Kidney (tissue), 13 donors: ENCODE measurements at regions not wholly inside any gene's neighbourhood (a gene's known extent, or its start where the extent isn't known, plus 50 kb on each side); places are given as distances from the start of the nearest gene placed in this dataset.

Experiments used
- DNase-seq, 5 donors: peaks; one replicate each; pipeline ENCODE4 v3.0.0-alpha.2; 2013 to 2020
- FAIRE-seq: peaks from 2 replicates; lab custom pipeline; 2012; peaks lifted over from hg19 to GRCh38; lab: Jason Lieb, UNC
- H3K27ac ChIP-seq, 2 donors: one replicate each; pipeline ENCODE4 v1.7.0; 2013; ENCODE audit warnings: low read depth in 2 of 2, low read length in 2 of 2, inconsistent platforms in 1 of 2
- H3K27me3 ChIP-seq: one replicate; pipeline ENCODE4 v1.7.1; 2013; ENCODE audit warnings: low read length, inconsistent platforms; ENCODE audit not compliant: control insufficient read depth, insufficient read depth
- H3K36me3 ChIP-seq, 3 donors: one replicate each; pipeline versions ENCODE4 v1.7.0 to v1.7.1; 2013; ENCODE audit warnings: low read length in 3 of 3, control low read depth in 1 of 3, inconsistent platforms in 1 of 3; ENCODE audit not compliant: insufficient read depth in 3 of 3, control insufficient read depth in 2 of 3
- H3K4me1 ChIP-seq, 3 donors: one replicate each; pipeline versions ENCODE4 v1.7.0 to v1.7.1; 2013; ENCODE audit warnings: low read length in 3 of 3, inconsistent platforms in 1 of 3, low read depth in 1 of 3; ENCODE audit not compliant: control insufficient read depth in 2 of 3, insufficient read depth in 2 of 3
- H3K4me3 ChIP-seq, 3 donors: one replicate each; pipeline versions ENCODE4 v1.7.0 to v1.8.1; 2013; ENCODE audit warnings: low read length in 3 of 3, control low read depth in 1 of 3, inconsistent platforms in 1 of 3
- H3K9ac ChIP-seq, 3 donors: one replicate each; pipeline versions ENCODE4 v1.7.0 to v1.7.1; 2013; ENCODE audit warnings: low read length in 3 of 3, control low read depth in 1 of 3, inconsistent platforms in 1 of 3
- H3K9me3 ChIP-seq, 3 donors: one replicate each; pipeline versions ENCODE4 v1.7.0 to v1.7.1; 2013; ENCODE audit warnings: low read length in 3 of 3, control low read depth in 1 of 3, inconsistent platforms in 1 of 3; ENCODE audit not compliant: control insufficient read depth in 2 of 3, insufficient read depth in 1 of 3
- CTCF ChIP-seq: IDR thresholded peaks from 3 replicates; pipeline ENCODE4 v1.5.1; 2012; ENCODE audit warnings: mild to moderate bottlenecking, moderate library complexity, borderline replicate concordance; ENCODE audit not compliant: insufficient read depth; ENCODE audit errors: extremely low read depth
- intact Hi-C: fragments of 100-400 bp; cut with DNase I; formaldehyde crosslinking; loops from one replicate; pipeline ENCODE4 v1.11.1; 2022
- donor health status: control.
- donor health status: control.
- donor health status: control.
- donor health status: control.
- donor health status: control.
- donor health status: DM: yes; HTN: yes; CAD: no.
- donor health status: Normal renal cell carcinoma (clear cell type).

GRCh38 chr5:93967923-93968322 is 226.5 kb upstream of the POU5F2 start:
- DNase-seq (no peak), FAIRE-seq (no peak)
- Histone ChIP-seq H3K36me3 (no peaks in the 10 kb centered on the region), H3K27me3 (no peaks in the 10 kb centered on the region), H3K27ac (no peak overlapping the region), H3K4me1 (no peaks in the 10 kb centered on the region), H3K9ac (no peak overlapping the region), H3K4me3 (no peak overlapping the region), H3K9me3 (no peaks in the 10 kb centered on the region)
- TF ChIP-seq CTCF: no peak
- intact Hi-C loops: no loop called here

GRCh38 chr5:93964421-93964820 is 223.0 kb upstream of the POU5F2 start:
- Histone ChIP-seq H3K9ac (no peak overlapping the region), H3K4me3 (no peak overlapping the region), H3K27me3 (no peaks in the 10 kb centered on the region), H3K4me1 (no peaks in the 10 kb centered on the region), H3K27ac (no peak overlapping the region), H3K9me3 (no peaks in the 10 kb centered on the region), H3K36me3 (no peaks in the 10 kb centered on the region)
- intact Hi-C loops: no loop called here
- DNase-seq: no peak
- no peak for TF ChIP-seq CTCF
- FAIRE-seq: no peak

GRCh38 chr5:93960042-93960441 is 218.6 kb upstream of the POU5F2 start:
- intact Hi-C loops: no loop called here
- H3K4me1 ChIP-seq: no peaks in the 10 kb centered on the region
- no peak for TF ChIP-seq CTCF
- DNase-seq: no peak
- H3K27me3 ChIP-seq: no peaks in the 10 kb centered on the region
- H3K36me3 ChIP-seq: no peaks in the 10 kb centered on the region
- no peak overlapping the region for H3K9ac ChIP-seq
- no peak overlapping the region for H3K4me3 ChIP-seq
- FAIRE-seq: no peak
- H3K27ac ChIP-seq: no peak overlapping the region
- H3K9me3 ChIP-seq: no peaks in the 10 kb centered on the region

GRCh38 chr5:93956006-93956405 is 214.6 kb upstream of the POU5F2 start:
- DNase-seq: no peak
- intact Hi-C loops: no loop called here
- FAIRE-seq: no peak

More at GRCh38 chr5:93956006-93956405, 214.6 kb upstream of the POU5F2 start:
- no peak overlapping the region for H3K4me3 ChIP-seq
- H3K36me3 ChIP-seq: no peaks in the 10 kb centered on the region
- no peaks in the 10 kb centered on the region for H3K4me1 ChIP-seq
- TF ChIP-seq CTCF: no peak
- no peak overlapping the region for H3K27ac ChIP-seq
- no peaks in the 10 kb centered on the region for H3K9me3 ChIP-seq
- no peak overlapping the region for H3K9ac ChIP-seq
- no peaks in the 10 kb centered on the region for H3K27me3 ChIP-seq
